H7 (cell line): ENCODE measurements at regions not wholly inside any gene's neighbourhood (a gene's known extent, or its start where the extent isn't known, plus 50 kb on each side); places are given as distances from the start of the nearest gene placed in this dataset.

Experiments
- DNase-seq: peaks from one replicate; pipeline ENCODE4 v3.0.0; 2012
- H3K27me3 ChIP-seq: 2 replicates; pipeline ENCODE4 v1.6.0; 2011; ENCODE audit warnings: mild to moderate bottlenecking, low read length; ENCODE audit not compliant: control insufficient read depth, insufficient read depth
- H3K36me3 ChIP-seq: replicated peaks from 2 replicates; pipeline ENCODE4 v1.5.1; 2011; ENCODE audit warnings: low read length; ENCODE audit not compliant: control insufficient read depth, insufficient read depth
- H3K4me3 ChIP-seq: 2 replicates; pipeline ENCODE4 v1.5.1; 2011; ENCODE audit warnings: low read depth, mild to moderate bottlenecking, control low read depth, low read length, moderate library complexity; ENCODE audit not compliant: insufficient read depth

GRCh38 chr16:55030944-55031343 is 100.3 kb downstream of the IRX5 start:
- Histone ChIP-seq H3K36me3 (no peaks in the 10 kb centered on the region), H3K27me3 (no peaks in the 10 kb centered on the region), H3K4me3 (no peak overlapping the region)
- no peak for DNase-seq

GRCh38 chr16:55031481-55031880 is 100.8 kb downstream of the IRX5 start:
- no peak for DNase-seq
- H3K27me3 ChIP-seq: no peaks in the 10 kb centered on the region
- H3K36me3 ChIP-seq: no peaks in the 10 kb centered on the region
- no peak overlapping the region for H3K4me3 ChIP-seq

- no peak for DNase-seq
- Histone ChIP-seq H3K36me3 (no peaks in the 10 kb centered on the region), H3K27me3 (no peaks in the 10 kb centered on the region), H3K4me3 (no peak overlapping the region)
Measured at GRCh38 chr16:55033225-55034156, 102.8 kb downstream of the IRX5 start.

GRCh38 chr16:55035029-55035428 is 104.4 kb downstream of the IRX5 start:
- Histone ChIP-seq H3K36me3 (no peaks in the 10 kb centered on the region), H3K4me3 (no peak overlapping the region), H3K27me3 (no peaks in the 10 kb centered on the region)
- peak; percentile 85 for DNase-seq

GRCh38 chr16:55035956-55036355 is 105.3 kb downstream of the IRX5 start:
- no peak for DNase-seq
- no peak overlapping the region for H3K4me3 ChIP-seq
- no peaks in the 10 kb centered on the region for H3K36me3 ChIP-seq
- H3K27me3 ChIP-seq: no peaks in the 10 kb centered on the region

GRCh38 chr16:55036371-55036821 is 105.7 kb downstream of the IRX5 start:
- H3K36me3 ChIP-seq: no peaks in the 10 kb centered on the region
- DNase-seq: no peak
- no peak overlapping the region for H3K4me3 ChIP-seq
- H3K27me3 ChIP-seq: no peaks in the 10 kb centered on the region

- H3K4me3 ChIP-seq: no peak overlapping the region
- DNase-seq: no peak
- H3K27me3 ChIP-seq: no peaks in the 10 kb centered on the region
- H3K36me3 ChIP-seq: no peaks in the 10 kb centered on the region
Measured at GRCh38 chr16:55037046-55037445, 106.4 kb downstream of the IRX5 start.

GRCh38 chr16:55037966-55038365 is 107.3 kb downstream of the IRX5 start:
- DNase-seq: no peak
- no peaks in the 10 kb centered on the region for H3K36me3 ChIP-seq
- H3K27me3 ChIP-seq: no peaks in the 10 kb centered on the region
- no peak overlapping the region for H3K4me3 ChIP-seq

GRCh38 chr16:55039042-55039441 is 108.4 kb downstream of the IRX5 start:
- no peak for DNase-seq
- Histone ChIP-seq H3K4me3 (no peak overlapping the region), H3K36me3 (no peaks in the 10 kb centered on the region)

GRCh38 chr16:55039511-55039910 is 108.8 kb downstream of the IRX5 start:
- Histone ChIP-seq H3K36me3 (no peaks in the 10 kb centered on the region), H3K27me3 (no peaks in the 10 kb centered on the region), H3K4me3 (no peak overlapping the region)
- no peak for DNase-seq

More at GRCh38 chr16:55039042-55039441, 108.4 kb downstream of the IRX5 start:
- no peaks in the 10 kb centered on the region for H3K27me3 ChIP-seq

- no peak overlapping the region for H3K4me3 ChIP-seq
- no peak for DNase-seq
- no peaks in the 10 kb centered on the region for H3K27me3 ChIP-seq
- no peaks in the 10 kb centered on the region for H3K36me3 ChIP-seq
Measured at GRCh38 chr16:55039931-55040330, 109.3 kb downstream of the IRX5 start.

GRCh38 chr16:55040366-55041086 is 109.9 kb downstream of the IRX5 start:
- Histone ChIP-seq H3K36me3 (no peaks in the 10 kb centered on the region), H3K4me3 (no peak overlapping the region), H3K27me3 (no peaks in the 10 kb centered on the region)
- no peak for DNase-seq

GRCh38 chr16:55041540-55042234 is 111.0 kb downstream of the IRX5 start:
- no peaks in the 10 kb centered on the region for H3K36me3 ChIP-seq
- no peak overlapping the region for H3K4me3 ChIP-seq
- no peaks in the 10 kb centered on the region for H3K27me3 ChIP-seq
- no peak for DNase-seq

GRCh38 chr16:55042556-55043432 is 112.1 kb downstream of the IRX5 start:
- DNase-seq: no peak
- H3K36me3 ChIP-seq: no peaks in the 10 kb centered on the region
- H3K4me3 ChIP-seq: no peak overlapping the region
- H3K27me3 ChIP-seq: no peaks in the 10 kb centered on the region
